ENCODE measurements at regions not wholly inside any gene's neighbourhood (a gene's known extent, or its start where the extent isn't known, plus 50 kb on each side); places are given as distances from the start of the nearest gene placed in this dataset.
"Not testable (repeated sequence)": the region's sequence is repeated elsewhere in the genome, so short reads cannot be mapped to it uniquely, and the experiment has no call there.

DNA sequence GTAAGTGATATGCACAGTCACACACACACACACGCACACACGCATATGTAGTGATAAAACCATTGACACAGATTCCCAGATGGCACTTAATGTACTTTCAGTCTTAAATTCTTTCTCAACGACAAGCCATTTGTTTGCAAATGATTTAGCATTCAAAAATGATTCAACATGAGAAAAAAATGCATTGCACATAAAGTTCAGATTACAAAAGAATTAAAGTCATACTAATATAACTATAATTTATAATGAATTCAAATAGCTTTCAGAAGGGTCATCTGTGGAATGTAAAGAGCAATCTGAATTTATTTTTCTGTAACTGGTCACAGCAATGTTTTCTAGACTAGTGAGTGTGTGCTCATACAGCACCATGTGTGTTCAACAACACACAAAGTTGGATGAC is 521.6 kb upstream of the ZNF337 start:
- DNase-seq (ENCODE audit: low read depth in 2 of 2, low spot score in 1 of 2), result no peak

DNA sequence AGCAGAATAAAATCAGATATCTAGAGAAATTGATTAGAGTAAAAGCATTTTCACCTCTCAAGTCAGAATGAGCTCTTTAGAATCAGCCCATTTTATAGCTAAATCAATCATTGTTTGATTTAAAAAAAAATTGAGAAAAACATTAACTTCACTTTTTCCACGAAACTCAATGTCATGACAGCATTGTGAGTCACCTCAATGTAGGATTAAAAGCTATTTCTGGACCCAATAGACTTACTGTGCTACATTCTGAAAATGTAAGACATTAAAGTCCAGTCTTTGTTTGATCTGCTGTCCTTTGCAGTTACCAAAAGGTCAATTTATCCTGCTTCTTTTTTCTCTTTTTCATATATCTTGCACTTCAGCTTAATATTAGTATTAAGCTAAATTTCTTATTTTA is 519.4 kb upstream of the ZNF337 start:
- no peak for DNase-seq (ENCODE audit: low read depth in 2 of 2, low spot score in 1 of 2)

DNA sequence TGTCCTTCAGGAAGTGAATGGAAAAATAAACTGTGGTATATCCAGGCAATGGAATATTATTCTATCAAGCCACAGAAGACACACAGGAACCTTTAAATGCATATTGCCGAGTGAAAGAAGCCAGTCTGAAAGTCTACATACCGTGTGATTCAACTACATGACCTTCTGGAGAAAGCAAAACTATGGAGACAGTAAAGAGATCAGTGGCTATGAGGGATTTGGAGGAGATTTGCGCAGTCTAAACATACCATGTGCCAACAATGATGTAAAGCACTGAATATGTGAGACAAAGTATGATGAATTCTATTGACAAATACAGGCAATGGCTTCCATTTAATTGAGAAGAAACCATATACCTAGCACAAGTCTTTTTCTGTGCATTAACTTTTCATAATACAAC is 518.3 kb upstream of the ZNF337 start:
- DNase-seq (ENCODE audit: low read depth in 2 of 2, low spot score in 1 of 2), result no peak

DNA sequence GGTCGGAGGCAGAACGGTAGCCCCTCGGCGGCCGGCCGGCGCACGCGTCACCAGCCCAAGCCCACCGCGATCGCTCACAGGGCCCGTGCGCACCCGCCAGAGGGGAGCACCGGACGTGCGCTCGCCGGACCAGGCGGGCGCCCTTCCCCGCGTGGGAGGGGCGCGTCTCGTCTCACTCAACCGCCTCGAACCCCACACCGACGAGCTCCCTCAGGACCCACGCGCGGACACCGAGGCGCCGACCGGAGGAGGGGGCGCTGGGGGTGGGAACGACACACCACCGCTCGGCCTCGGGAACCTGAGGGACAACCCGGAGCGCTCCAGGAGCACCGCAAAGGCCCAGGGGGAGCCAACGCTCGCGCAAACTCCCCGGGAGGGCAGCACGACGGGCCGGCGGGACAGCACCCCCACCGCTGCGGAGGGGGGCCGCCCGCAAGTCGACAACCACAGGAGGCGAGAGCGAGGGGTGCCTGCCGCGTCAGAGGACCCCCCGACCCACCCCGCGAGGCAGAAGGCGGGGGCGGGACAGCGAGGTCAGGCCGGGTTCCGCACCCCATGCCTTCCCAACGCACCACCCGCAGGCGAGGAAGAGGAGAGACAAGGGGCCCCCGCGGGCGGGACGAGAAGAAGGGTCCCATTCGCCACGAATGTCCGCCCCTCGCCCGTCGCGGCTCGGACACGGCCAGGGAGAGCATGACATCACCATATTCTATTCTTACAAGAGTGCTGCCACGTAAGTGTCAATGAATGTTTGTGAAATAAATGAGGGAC is 512.7 kb upstream of the ZNF337 start:
- no peak for DNase-seq (ENCODE audit: low read depth in 2 of 2, low spot score in 1 of 2)

DNA sequence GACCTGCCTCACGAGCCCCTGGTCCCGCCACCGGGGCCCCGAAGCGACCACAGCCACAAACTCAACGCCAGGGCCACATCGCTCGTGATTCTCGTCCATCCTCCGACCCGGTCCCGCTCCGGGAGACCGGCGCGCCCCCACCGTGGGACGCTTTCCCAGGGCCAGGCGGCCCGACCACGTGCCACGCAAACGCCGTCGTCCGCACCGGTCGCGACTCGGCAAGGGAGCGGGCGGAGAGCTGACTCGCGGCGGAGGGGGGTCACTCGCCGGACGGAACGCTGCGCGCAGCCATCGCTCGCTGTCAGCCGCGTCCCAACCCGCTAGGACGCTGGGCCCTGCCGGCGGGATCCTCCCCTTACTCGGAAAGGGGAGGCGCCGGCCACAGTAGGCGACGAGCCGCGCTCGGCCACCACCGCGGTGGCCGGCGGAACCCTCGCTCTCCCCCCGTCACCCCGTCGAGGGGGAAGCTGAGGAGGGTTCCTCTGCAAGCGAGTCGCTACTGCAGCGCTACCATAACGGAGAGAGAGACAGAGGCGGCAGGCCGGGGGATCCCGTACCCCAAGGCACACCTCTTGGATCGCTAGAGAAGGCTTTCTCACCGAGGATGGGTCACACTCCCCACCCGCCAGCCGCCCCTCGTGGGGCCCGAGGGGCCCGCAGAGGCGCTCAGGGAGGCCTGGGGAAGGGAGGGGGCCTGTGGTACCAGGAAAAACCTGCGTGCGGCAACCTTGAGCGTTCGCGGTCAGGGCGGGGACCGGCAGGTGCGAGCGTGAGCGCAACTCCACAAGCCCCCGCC is 511.8 kb upstream of the ZNF337 start:
- DNase-seq (ENCODE audit: low read depth in 2 of 2, low spot score in 1 of 2), result no peak

DNA sequence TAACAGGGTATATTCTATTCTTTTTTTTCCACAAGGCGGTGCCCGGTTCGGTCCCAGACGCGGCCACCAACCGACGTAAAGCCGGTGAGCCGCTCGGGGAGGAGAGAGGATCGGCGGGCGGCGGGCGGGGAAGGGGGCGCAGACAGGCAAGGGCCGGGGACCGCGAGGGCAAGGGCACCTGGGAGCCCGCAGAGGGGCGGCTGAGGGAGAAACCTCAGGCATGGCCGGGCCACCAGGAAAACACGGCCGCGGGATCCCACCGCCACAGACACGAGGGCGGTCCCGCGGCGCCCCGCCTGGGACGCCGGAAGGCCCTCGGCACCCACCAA is 511.3 kb upstream of the ZNF337 start:
- DNase-seq (ENCODE audit: low read depth in 2 of 2, low spot score in 1 of 2), result not testable (repeated sequence)

DNA sequence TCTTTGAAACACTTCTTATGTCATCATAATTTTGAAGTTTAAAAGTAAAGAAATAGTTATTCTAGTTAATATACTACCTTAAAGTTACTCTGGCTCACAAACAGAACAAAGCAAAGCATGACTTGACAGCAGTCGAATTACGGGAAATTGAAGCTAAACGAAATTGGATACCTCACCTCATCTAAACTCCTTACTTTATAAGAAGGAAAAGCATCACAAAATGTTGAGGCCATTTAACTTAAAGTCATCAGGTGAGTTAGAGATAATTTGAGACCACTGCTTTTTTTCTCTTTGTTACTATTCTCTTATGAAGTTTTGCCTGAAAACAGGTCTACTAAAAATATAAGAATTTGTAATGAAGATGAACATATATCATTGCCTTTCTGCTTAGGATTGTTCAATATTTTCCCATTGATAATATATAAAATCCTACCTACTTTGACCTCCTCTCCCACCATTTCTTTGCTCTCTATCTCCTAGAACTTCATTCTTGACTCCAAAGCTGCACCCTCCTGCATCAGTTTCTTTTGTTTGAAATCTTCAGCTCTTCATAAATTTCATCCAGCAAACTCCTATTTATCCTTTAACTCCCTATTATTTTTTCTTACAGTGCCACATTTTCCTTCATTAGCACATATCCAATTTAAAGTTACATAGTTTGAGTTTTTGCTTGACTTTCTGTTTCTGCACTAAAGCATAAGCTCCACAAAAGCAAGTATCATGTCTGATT is 510.7 kb upstream of the ZNF337 start:
- no peak for DNase-seq (ENCODE audit: low read depth in 2 of 2, low spot score in 1 of 2)

DNA sequence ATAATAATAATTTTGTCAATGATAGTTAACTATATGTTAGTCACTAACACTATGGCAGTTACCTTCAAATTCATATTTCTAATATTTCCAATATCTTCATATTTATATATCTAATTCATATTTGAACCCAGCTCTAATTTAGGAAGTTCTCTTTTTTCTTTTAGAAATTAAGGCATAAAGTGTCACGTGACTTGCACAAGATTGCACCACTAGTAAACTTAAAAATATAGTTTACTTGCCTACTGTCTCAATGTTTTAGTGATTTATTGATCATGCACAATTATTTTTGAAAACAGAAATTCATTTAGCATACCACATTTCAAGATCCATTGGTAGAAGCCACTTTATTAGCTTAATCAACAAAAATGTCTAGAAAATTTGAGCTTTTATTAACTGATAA is 508.7 kb upstream of the ZNF337 start:
- DNase-seq (ENCODE audit: low read depth in 2 of 2, low spot score in 1 of 2), result no peak

DNA sequence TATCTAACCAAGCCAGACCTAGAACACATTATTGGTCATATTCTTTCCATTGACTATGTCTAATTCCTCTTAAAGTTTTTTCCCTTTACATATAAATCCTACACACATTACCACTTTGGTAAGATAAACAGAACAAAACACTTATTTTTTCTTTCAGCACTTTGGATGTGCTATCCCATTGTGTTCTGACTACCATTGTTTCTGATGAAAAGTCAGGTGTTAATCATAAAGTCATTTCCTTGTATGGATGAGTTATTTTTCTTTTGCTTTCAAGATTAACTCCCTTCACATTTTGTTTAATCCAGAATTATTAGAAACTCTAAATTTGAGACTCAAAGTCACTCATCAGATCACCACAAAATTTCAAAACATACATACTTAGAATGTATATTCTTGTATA is 504.4 kb upstream of the ZNF337 start:
- DNase-seq (ENCODE audit: low read depth in 2 of 2, low spot score in 1 of 2), result not testable (repeated sequence)

DNA sequence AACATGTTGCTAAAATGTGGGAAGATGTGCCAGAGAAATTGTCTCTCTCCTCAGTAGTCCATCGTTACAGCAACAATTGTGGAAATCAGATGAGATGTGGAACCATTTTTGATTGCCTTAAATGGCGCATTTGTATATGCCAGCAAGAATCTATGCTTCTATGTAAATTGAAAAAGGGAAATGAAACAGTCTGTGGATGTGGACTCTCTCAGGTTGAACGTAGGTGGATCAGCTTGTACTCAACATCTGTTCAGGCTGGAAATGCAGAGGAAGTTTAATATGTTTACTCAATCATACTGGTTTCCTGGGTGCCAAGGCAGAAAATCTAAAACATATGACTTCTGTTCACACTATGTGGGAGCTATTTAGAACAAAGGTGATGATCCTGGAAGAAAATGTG is 490.7 kb upstream of the ZNF337 start:
- not testable (repeated sequence) for DNase-seq (ENCODE audit: low read depth in 2 of 2, low spot score in 1 of 2)

DNA sequence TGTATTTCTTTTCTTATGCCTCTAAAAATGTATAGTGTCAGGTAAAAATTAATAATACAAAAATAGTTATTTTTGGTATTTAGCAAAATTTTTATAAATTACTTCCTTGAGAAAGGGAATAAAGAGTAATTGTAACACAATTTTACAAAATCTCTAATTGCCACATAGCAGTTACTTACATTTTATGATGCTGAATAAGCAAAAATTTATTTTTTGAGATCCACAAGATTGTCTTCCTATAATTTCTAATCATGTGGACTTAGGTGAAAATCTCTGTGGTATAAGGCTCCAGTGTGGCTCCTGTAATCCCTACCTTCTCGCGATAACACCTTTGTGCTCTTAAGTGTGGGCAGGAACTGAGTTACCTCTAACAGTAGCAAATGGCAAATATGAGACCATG is 487.1 kb upstream of the ZNF337 start:
- DNase-seq (ENCODE audit: low read depth in 2 of 2, low spot score in 1 of 2), result not testable (repeated sequence)

DNA sequence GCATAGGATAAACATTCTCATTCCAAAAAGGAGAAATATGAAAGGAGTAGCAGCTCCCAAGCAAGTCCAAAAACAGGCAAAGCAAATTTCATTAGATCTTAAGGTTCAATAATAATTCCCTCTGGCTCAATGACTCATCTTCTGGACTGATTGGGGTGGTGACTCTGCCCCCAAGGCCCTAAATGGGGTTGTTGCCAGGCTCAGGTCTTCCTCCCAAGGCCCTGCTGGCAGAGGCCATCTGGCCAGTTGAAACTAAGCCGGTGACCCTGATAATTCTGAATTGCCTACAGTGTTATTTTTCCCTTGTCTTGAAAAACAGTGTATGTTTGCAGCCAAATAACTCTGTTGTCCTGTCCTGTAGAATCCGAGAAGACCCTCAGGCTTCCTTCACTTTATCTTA is 484.7 kb upstream of the ZNF337 start:
- not testable (repeated sequence) for DNase-seq (ENCODE audit: low read depth in 2 of 2, low spot score in 1 of 2)

DNA sequence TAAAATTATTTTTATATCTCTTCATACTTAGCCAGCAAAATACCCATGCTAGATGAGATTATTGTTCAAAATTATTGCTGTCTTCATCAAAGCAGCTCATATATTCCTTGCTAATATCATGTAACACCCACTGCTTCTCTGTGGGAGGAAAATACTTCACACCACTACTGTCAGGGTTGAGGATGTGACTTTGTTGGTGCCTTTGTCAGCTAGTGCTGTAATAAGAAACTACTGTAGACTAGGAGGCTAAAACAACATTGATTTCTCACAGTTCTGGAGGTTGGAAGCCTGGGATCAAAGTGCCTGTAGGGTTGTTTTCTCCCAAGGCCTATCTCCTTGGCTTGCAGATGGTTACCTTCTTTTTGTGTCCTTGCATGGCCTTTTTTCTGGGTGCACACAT is 475.2 kb upstream of the ZNF337 start:
- DNase-seq (ENCODE audit: low read depth in 2 of 2, low spot score in 1 of 2), result not testable (repeated sequence)

DNA sequence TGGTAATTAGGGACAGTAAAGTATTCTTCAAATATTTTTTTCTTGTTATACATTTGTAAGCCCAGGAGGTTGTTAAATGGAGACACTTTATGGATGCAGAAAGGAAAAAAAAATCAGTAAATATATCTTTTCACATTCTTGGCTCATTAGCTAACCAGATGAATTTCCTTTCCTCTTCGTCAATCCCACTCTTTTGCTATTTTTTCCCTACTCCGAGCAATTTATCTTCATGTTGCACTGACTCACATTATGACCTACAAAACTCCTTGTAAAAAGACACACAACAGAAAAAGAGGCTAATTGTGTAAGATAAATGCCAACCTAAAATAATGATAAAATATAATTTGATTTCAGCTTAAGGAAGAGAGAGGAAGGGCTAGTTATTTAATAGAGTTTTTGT is 472.9 kb upstream of the ZNF337 start:
- no peak for DNase-seq (ENCODE audit: low read depth in 2 of 2, low spot score in 1 of 2)

DNA sequence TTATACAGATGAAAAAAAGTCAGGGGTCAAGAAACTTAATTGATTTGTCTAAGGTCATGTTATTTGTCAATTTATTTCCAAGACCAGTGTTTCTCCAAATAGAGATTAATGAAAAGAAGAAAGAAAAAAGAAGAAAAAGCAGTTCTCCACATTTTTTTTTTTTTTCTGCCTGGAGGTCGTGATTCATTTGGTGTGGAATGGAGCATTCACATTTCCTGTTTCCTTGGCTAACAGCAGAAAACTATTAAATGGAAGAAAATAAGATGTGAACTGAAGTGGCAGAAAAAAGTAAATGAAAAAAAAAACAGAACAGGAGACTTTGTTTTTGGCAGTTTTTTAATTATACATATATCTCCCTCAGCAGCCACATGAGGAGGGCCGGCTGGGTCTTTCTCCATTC is 470.8 kb upstream of the ZNF337 start:
- DNase-seq (ENCODE audit: low read depth in 2 of 2, low spot score in 1 of 2), result no peak

DNA sequence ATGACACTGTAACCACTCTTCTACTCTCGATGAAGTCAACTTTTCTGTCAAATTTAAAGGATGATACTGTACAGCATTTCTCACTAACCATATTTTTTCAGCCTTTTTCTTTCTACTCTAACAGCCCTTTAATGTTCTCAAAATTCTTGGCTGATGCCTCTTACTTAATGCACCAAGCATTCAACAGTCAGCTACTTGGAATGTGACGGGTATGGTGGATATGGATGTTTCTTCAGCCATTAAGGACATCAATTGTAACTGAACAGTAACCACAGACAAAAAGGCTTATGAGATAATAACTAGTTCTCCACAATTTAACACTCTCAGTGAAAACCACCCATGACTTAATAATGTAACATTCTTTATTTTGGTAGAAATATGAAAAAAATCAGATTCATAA is 467.2 kb upstream of the ZNF337 start:
- DNase-seq (ENCODE audit: low read depth in 2 of 2, low spot score in 1 of 2), result no peak

DNA sequence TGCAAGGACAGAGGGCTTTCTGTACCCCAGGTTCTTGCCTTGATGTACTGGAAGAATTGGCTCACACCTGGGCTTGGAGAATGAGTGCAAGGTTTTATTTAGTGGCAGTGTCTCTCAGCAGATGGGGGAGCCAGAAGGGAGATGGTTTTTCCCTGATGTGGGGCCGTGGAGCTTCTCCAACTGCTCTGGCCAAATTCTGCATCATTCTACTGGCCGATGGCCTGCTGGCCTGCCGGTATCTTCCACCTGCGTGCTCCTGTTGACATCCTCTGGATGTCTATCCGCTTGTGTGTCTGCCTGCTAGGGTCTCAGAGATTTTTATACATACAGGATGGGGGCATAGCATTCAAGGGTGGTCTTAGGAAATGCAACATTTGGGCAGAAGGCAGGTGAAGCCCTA is 466.5 kb upstream of the ZNF337 start:
- DNase-seq (ENCODE audit: low read depth in 2 of 2, low spot score in 1 of 2), result not testable (repeated sequence)

DNA sequence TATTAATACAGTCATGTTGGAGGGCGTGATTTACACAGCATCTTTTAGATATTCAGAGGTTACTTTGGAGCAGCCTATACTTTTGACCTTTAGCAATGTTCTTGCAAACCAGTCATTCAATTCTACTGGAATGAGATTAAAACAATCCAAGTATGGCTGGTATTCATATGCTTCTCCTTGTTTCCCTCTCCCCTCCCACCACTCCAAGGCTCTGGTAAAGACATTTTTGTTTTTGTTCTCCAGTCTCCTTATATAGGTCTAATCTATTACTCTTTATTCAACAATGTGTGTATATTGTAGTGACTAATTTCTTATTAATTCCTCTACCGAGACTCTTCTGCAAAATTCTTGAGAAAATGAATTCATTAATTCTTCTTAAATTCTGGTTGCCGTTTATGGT is 465.1 kb upstream of the ZNF337 start:
- not testable (repeated sequence) for DNase-seq (ENCODE audit: low read depth in 2 of 2, low spot score in 1 of 2)

DNA sequence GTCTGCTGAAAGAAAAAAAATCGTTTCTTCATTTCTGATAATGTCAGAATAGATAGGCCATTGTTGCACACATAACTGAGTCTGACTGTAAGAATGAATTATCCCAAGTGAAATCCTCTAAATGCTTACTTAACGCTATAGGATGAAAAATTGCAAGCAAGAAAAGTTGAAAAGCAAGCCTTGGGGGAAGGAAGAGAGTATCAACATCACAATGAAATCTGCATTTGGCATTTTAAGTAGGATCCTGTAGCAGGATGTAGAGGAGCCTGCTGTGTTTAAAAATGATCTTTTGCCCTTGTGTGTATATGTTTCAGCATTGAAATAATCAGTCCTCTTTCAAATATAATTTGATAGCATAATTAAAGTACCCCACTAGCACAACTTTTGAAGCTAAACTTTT is 464.3 kb upstream of the ZNF337 start:
- DNase-seq (ENCODE audit: low read depth in 2 of 2, low spot score in 1 of 2), result not testable (repeated sequence)

DNA sequence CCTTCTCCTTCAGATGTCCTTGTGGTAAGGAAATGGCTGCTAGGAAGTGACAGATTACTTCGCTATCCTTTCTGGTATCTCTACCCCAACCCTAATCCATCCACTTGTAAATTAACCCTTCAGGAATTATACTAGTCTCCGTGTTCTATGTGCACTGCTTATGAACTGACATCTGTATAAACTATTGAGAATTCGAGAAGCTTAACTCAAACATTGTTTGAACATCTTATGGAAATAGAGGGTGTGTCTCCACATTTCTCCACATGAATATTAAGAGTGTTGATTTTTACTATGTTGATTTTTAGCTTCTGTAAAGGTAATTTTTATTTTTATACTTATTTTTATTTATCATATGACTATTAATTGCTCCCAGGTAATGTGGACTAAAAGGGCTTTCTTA is 457.6 kb upstream of the ZNF337 start:
- no peak for DNase-seq (ENCODE audit: low read depth in 2 of 2, low spot score in 1 of 2)

DNA sequence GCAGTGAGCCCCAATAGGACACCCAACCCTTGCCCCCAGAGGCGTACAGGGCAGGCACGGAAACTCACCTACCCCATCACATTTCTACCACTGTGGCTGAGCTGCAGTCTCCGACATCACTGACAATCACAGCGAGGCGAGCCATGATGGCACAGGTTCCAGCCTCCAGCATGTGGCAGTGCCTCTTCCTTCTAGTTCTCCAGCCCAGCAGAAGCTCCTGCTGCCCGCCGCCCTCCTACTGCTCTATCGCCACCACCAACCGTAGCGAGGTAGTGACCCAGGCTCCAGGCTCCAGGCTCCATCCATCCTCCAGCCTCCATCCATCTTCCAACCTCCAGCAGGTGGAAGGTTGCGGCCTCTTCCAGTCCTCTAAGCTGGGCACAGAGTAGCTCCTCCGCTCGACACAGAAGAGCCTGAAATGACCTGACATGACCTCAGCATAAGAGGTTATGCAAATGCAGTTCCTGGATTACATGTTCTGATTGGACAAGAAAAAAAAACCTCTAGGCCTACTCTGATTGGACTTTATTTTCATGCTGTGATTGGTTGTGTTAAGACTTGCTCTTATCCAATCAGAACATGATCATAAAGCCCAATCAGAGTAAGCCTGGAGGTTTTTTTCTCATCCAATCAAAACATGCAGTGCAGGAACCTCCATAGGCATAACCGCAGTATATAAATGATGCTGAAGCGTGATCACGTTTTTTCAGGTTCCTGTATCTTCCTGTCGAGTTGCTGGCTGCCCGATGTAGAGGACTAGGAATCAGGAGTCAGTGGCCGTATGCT is 438.9 kb upstream of the ZNF337 start:
- no peak for DNase-seq (ENCODE audit: low read depth in 2 of 2, low spot score in 1 of 2)

All from stimulated activated CD8-positive, alpha-beta memory T cell treated with anti-CD3 and anti-CD28 coated beads, Interleukin-4, amount 100 ng/mL, for 1 hour (primary cell).